HAP-1 (cell line): ENCODE measurements at regions not wholly inside any gene's neighbourhood (a gene's known extent, or its start where the extent isn't known, plus 50 kb on each side); places are given as distances from the start of the nearest gene placed in this dataset.

Experiments used
- DNase-seq, 2 experiments: peaks; one replicate each; pipeline ENCODE4 v3.0.0-alpha.2; 2016 to 2020; ENCODE audit warnings: low spot score in 2 of 2
- H3K27me3 ChIP-seq: fragments of 250-450 bp; sonication (Bioruptor Pico); 2 replicates; pipeline ENCODE4 v1.5.1; 2020; ENCODE audit warnings: low read depth, mild to moderate bottlenecking, moderate library complexity
- H3K36me3 ChIP-seq: fragments of 250-450 bp; sonication (Bioruptor Pico); replicated peaks from 2 replicates; pipeline ENCODE4 v1.5.1; 2020; ENCODE audit warnings: mild to moderate bottlenecking
- H3K4me1 ChIP-seq: fragments of 250-450 bp; sonication (Bioruptor Pico); 2 replicates; pipeline ENCODE4 v1.5.1; 2020; ENCODE audit warnings: mild to moderate bottlenecking
- H3K4me3 ChIP-seq: fragments of 250-450 bp; sonication (Bioruptor Pico); 2 replicates; pipeline ENCODE4 v1.5.1; 2020; ENCODE audit warnings: mild to moderate bottlenecking, moderate library complexity
- H3K9me3 ChIP-seq: fragments of 250-450 bp; sonication (Bioruptor Pico); 2 replicates; pipeline ENCODE4 v1.5.1; 2020; ENCODE audit warnings: mild to moderate bottlenecking, moderate library complexity
- in situ Hi-C: fragments of 300-500 bp; cut with MboI; formaldehyde crosslinking; loops from 3 replicates; pipeline ENCODE4 v1.14.3; 2020; ENCODE audit warnings: low sequenced_read_pairs, inconsistent platforms, mixed read lengths

DNA sequence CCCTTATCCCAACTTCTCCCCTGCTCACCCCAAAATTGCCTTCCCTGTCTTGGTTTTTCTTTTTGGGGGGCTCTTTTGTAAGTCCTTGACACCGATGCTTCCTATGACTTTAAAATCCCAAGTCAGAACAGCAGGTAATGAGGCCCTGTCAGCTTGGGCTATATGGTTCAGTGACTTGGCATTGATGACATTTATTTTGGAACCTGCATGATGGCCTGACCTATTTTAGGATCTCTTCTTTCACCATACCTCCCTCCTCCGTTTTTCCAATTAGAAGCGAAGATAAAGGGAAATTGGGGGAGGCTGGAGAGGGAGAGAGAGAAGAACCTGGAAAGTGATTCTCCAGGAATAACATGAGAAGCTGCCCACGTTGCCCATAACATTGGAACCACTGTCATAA, 424.9 kb upstream of the AUTS2 start:
- no peaks in the 10 kb centered on the region for H3K9me3 ChIP-seq
- H3K4me1 ChIP-seq, result no peaks in the 10 kb centered on the region
- no peaks in the 10 kb centered on the region for H3K36me3 ChIP-seq
- DNase-seq, result no peak
- H3K4me3 ChIP-seq, result no peak overlapping the region
- H3K27me3 ChIP-seq, result no peaks in the 10 kb centered on the region
- in situ Hi-C loops, result no loop called here

DNA sequence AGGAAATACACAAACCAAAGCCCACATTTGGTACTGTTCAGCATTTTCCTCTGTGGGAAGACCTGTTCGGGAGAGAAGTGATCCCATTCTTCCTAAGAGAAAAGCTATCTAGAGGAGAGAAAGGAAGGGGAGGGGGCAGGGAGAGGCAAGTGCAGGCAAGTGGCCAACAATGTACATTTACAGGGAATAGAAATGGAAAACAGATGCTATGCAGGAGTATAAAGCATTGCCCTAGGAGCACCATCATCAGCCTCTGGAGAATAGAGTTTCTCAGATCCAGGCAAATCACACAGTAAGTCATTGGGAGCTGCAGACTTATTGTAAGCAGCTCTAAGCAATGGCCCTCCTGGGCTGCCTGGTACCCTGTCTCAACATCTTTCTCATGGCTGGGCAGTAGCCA, 424.4 kb upstream of the AUTS2 start:
- H3K4me1 ChIP-seq, result no peaks in the 10 kb centered on the region
- H3K9me3 ChIP-seq, result no peaks in the 10 kb centered on the region
- DNase-seq, result no peak
- no peaks in the 10 kb centered on the region for H3K27me3 ChIP-seq
- in situ Hi-C loops, result no loop called here
- no peaks in the 10 kb centered on the region for H3K36me3 ChIP-seq
- H3K4me3 ChIP-seq, result no peak overlapping the region

- in situ Hi-C loops, result no loop called here
These were observed 421.4 kb upstream of the AUTS2 start for GRCh38 chr7:69176841-69177240.

DNA sequence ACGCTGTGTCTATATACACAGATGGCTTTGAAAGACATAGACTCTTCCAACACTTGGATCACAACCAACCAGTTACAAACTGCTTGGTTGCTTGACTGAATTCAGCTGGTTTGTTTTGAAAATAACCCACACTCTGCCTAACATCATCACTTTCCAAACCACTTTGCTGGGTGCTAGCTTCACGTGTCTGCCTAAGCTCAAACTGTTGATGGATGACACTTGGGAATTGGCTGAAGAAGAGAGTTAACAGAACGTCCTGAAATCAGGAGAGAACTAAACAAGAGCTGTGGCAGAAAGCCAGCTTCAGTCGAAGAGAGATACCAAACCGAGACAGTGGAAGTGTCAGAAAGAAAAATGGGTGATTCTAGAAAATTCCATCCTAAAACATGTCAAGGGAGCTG, 420.8 kb upstream of the AUTS2 start:
- Histone ChIP-seq H3K36me3 (no peaks in the 10 kb centered on the region), H3K27me3 (no peaks in the 10 kb centered on the region), H3K4me1 (no peaks in the 10 kb centered on the region), H3K4me3 (no peak overlapping the region), H3K9me3 (no peaks in the 10 kb centered on the region)
- in situ Hi-C loops, result no loop called here
- DNase-seq, result no peak

More at GRCh38 chr7:69176841-69177240, 421.4 kb upstream of the AUTS2 start:
- H3K27me3 ChIP-seq, result no peaks in the 10 kb centered on the region
- H3K4me1 ChIP-seq, result no peaks in the 10 kb centered on the region
- DNase-seq, result no peak
- H3K9me3 ChIP-seq, result no peaks in the 10 kb centered on the region
- H3K36me3 ChIP-seq, result no peaks in the 10 kb centered on the region
- H3K4me3 ChIP-seq, result no peak overlapping the region

GRCh38 chr7:69177941-69178494, 420.3 kb upstream of the AUTS2 start:
- Histone ChIP-seq H3K9me3 (no peaks in the 10 kb centered on the region), H3K27me3 (no peaks in the 10 kb centered on the region), H3K4me1 (no peaks in the 10 kb centered on the region), H3K36me3 (no peaks in the 10 kb centered on the region), H3K4me3 (no peak overlapping the region)
- DNase-seq, result no peak
- in situ Hi-C loops, result no loop called here

DNA sequence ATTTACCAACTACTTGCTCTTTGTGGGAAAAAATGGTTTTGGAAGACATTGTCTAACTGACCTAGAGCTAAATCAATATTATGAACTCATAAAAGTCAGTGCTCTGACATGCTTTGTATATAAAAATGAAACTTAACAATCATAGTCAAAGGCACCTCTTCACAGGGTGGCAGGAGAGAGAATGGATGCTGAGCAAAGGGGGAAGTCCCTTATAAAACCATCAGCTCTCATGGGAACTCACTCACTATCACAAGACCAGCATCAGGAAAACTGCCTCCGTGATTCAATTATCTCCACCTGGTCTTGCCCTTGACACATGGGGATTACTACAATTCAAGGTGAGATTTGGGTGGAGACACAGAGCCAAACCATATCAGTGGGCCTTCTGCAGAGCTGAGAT, 417.6 kb upstream of the AUTS2 start:
- Histone ChIP-seq H3K4me3 (no peak overlapping the region), H3K4me1 (no peaks in the 10 kb centered on the region), H3K27me3 (no peaks in the 10 kb centered on the region), H3K36me3 (no peaks in the 10 kb centered on the region), H3K9me3 (no peaks in the 10 kb centered on the region)
- in situ Hi-C loops, result no loop called here
- DNase-seq, result no peak

GRCh38 chr7:69182596-69183467, 415.4 kb upstream of the AUTS2 start:
- Histone ChIP-seq H3K9me3 (no peaks in the 10 kb centered on the region), H3K4me1 (no peaks in the 10 kb centered on the region), H3K36me3 (no peaks in the 10 kb centered on the region), H3K4me3 (no peak overlapping the region), H3K27me3 (no peaks in the 10 kb centered on the region)
- in situ Hi-C loops, result no loop called here
- no peak for DNase-seq

DNA sequence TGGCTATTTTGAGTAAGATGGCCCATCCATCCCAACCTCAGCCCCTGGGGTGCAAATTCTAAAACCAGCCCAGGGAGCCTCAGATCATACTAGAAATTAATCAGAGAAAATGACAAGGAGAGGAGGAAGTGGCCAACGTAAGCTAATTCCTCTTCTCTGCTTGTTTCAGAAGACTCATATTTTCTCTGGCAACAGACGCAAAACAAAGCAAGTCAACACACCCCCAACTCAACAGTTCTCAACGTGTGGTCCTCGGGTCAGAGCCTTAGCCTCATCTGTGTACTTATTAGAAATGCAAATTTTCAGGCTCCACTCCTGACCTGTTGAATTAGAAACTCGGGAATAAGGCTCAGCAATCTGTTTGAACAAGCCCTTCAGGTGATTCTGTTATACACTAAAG, 413.9 kb upstream of the AUTS2 start:
- Histone ChIP-seq H3K4me3 (no peak overlapping the region), H3K4me1 (no peaks in the 10 kb centered on the region)
- DNase-seq, result no peak

DNA sequence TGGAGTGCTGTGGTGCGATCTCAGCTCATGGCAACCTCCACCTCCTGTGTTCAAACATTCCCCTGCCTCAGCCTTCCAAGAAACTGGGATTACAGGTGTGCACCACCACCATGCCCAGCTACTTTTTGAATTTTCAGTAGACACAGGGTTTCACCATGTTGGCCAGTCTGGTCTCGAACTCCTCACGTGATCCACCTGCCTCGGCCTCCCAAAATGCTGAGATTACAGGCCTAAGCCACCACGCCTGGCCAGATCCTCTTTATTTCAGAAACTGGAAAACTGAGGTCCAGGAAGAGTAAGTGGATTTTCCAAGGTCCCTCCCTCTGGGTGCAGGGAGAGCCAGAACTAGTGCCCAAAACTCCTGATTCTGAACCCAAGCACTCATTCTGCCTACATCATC, 413.1 kb upstream of the AUTS2 start:
- in situ Hi-C loops, result no loop called here
- Histone ChIP-seq H3K4me3 (no peak overlapping the region), H3K9me3 (no peaks in the 10 kb centered on the region), H3K27me3 (no peaks in the 10 kb centered on the region), H3K36me3 (no peaks in the 10 kb centered on the region), H3K4me1 (no peaks in the 10 kb centered on the region)
- DNase-seq, result no peak

More for the DNA sequence above, 413.9 kb upstream of the AUTS2 start:
- Histone ChIP-seq H3K36me3 (no peaks in the 10 kb centered on the region), H3K27me3 (no peaks in the 10 kb centered on the region), H3K9me3 (no peaks in the 10 kb centered on the region)
- in situ Hi-C loops, result no loop called here

GRCh38 chr7:69186974-69187373, 411.3 kb upstream of the AUTS2 start:
- Histone ChIP-seq H3K27me3 (no peaks in the 10 kb centered on the region), H3K4me3 (no peak overlapping the region), H3K4me1 (no peaks in the 10 kb centered on the region), H3K9me3 (no peaks in the 10 kb centered on the region), H3K36me3 (no peaks in the 10 kb centered on the region)
- no peak for DNase-seq
- in situ Hi-C loops, result no loop called here

GRCh38 chr7:69187824-69188333, 410.4 kb upstream of the AUTS2 start:
- no peaks in the 10 kb centered on the region for H3K36me3 ChIP-seq
- H3K4me3 ChIP-seq, result no peak overlapping the region
- no peaks in the 10 kb centered on the region for H3K27me3 ChIP-seq
- H3K4me1 ChIP-seq, result no peaks in the 10 kb centered on the region
- no peaks in the 10 kb centered on the region for H3K9me3 ChIP-seq
- no peak for DNase-seq
- in situ Hi-C loops, result no loop called here

DNA sequence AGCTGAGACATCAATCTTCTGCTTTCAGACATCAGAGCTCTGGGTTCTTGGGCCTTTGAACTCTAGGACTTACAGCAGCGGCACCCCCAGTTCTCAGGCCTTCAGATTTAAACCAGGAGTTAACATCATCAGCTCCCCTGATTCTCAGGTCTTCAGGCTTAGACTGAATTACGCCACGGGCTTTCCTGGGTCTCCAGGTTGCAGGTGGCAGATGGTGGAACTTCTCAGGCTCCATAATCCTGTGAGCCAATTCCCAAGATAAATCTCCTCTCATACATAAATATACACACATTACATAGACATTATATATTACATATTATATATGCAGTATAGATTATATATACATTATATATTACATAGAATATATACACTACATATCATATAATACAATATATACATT, 408.9 kb upstream of the AUTS2 start:
- no peak for DNase-seq
- Histone ChIP-seq H3K4me3 (no peak overlapping the region), H3K4me1 (no peaks in the 10 kb centered on the region), H3K27me3 (no peaks in the 10 kb centered on the region), H3K36me3 (no peaks in the 10 kb centered on the region), H3K9me3 (no peaks in the 10 kb centered on the region)
- in situ Hi-C loops, result no loop called here

GRCh38 chr7:69190025-69190424, 408.2 kb upstream of the AUTS2 start:
- no peaks in the 10 kb centered on the region for H3K4me1 ChIP-seq
- H3K36me3 ChIP-seq, result no peaks in the 10 kb centered on the region
- no peaks in the 10 kb centered on the region for H3K9me3 ChIP-seq
- no peak for DNase-seq
- in situ Hi-C loops, result no loop called here
- H3K27me3 ChIP-seq, result no peaks in the 10 kb centered on the region
- no peak overlapping the region for H3K4me3 ChIP-seq

DNA sequence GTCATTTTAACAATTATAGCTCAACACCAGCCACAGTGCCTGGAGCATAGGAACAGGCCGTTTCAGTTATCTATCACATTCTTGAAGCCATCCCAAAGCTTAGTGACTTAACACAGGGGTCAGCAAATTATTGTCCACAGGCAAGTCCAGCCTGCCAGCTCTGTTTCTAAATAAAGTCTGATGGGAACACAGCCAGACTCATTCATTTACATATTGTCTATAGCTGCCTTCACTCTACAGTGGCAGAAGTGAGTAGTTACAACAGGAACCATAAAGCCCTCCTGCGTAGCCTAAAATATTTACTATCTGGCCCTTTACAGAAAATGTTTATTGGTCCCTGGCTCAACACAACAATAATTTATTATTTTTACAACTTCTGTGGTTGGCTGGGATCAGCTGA, 407.5 kb upstream of the AUTS2 start:
- Histone ChIP-seq H3K4me3 (no peak overlapping the region), H3K36me3 (no peaks in the 10 kb centered on the region), H3K27me3 (no peaks in the 10 kb centered on the region), H3K4me1 (no peaks in the 10 kb centered on the region), H3K9me3 (no peaks in the 10 kb centered on the region)
- in situ Hi-C loops, result no loop called here
- no peak for DNase-seq
